IMR-90 (cell line): ENCODE measurements at regions not wholly inside any gene's neighbourhood (a gene's known extent, or its start where the extent isn't known, plus 50 kb on each side); places are given as distances from the start of the nearest gene placed in this dataset.

Experiments used
- ATAC-seq: fragments of 200-7000 bp; cut with Tn5 transposase; 2 replicates; pipeline ENCODE4 v1.9.1; 2020; ENCODE audit warnings: low read depth, mild to moderate bottlenecking, moderate library complexity
- BruUV-seq: library from RNA; stranded (reverse); fragments of 400-500 nt; replicated peaks from 2 replicates; lab custom pipeline; 2021; lab: Mats Ljungman, UMichigan
- CTCF ChIA-PET: fragments of 300-600 bp; formaldehyde crosslinking; extraction: SDS; loops from one replicate; lab custom pipeline; 2021; ENCODE audit warnings: antibody characterized with exemption; lab: Yijun Ruan, JAX
- POLR2A ChIA-PET: fragments of 300-600 bp; sonication (Branson Sonifier 250); formaldehyde crosslinking; loops from one replicate; lab custom pipeline; 2022; ENCODE audit warnings: antibody characterized with exemption; ENCODE audit not compliant: unreplicated experiment; lab: Charles Lee
- DNase-seq: peaks from one replicate; pipeline ENCODE4 v3.0.0; 2013
- H2AFZ ChIP-seq: replicated peaks from 2 replicates; pipeline ENCODE3; 2013; ENCODE audit warnings: low read length, mild to moderate bottlenecking; ENCODE audit not compliant: poor library complexity
- H2AK5ac ChIP-seq: 2 replicates; pipeline ENCODE4 v1.6.1; 2013; ENCODE audit warnings: low read depth, low read length, inconsistent platforms
- H2AK9ac ChIP-seq: replicated peaks from 2 replicates; pipeline ENCODE3; 2013; ENCODE audit warnings: mild to moderate bottlenecking, low read depth, low read length, moderate library complexity; ENCODE audit not compliant: poor library complexity
- H2BK120ac ChIP-seq: 2 replicates; pipeline ENCODE4 v1.6.1; 2013; ENCODE audit warnings: low read depth, low read length, inconsistent platforms
- H2BK15ac ChIP-seq: 3 replicates; pipeline ENCODE4 v1.6.1; 2013; ENCODE audit warnings: low read depth, low read length, inconsistent platforms
- H2BK20ac ChIP-seq: 2 replicates; pipeline ENCODE4 v1.6.1; 2013; ENCODE audit warnings: low read depth, mild to moderate bottlenecking, inconsistent platforms, low read length, moderate library complexity
- H2BK5ac ChIP-seq: 2 replicates; pipeline ENCODE4 v1.6.1; 2013; ENCODE audit warnings: mild to moderate bottlenecking, low read depth, low read length, inconsistent platforms; ENCODE audit not compliant: poor library complexity, severe bottlenecking
- H3K14ac ChIP-seq: replicated peaks from 2 replicates; pipeline ENCODE4 v1.6.1; 2013; ENCODE audit warnings: low read depth, low read length, inconsistent platforms
- H3K18ac ChIP-seq: 2 replicates; pipeline ENCODE4 v1.6.1; 2013; ENCODE audit warnings: low read depth, low read length, control low read depth
- H3K23ac ChIP-seq: 2 replicates; pipeline ENCODE4 v1.6.1; 2013; ENCODE audit warnings: low read depth, low read length, inconsistent platforms
- H3K27ac ChIP-seq: 2 replicates; pipeline ENCODE4 v1.5.1; 2013; ENCODE audit warnings: mild to moderate bottlenecking, control low read depth, low read length; ENCODE audit not compliant: insufficient read depth
- H3K27me3 ChIP-seq: 2 replicates; pipeline ENCODE4 v1.6.1; 2013; ENCODE audit warnings: low read length; ENCODE audit not compliant: control insufficient read depth, insufficient read depth
- H3K36me3 ChIP-seq: 2 replicates; pipeline ENCODE4 v1.6.1; 2013; ENCODE audit warnings: low read length, mixed read lengths; ENCODE audit not compliant: control insufficient read depth, insufficient read depth
- H3K4ac ChIP-seq: 2 replicates; pipeline ENCODE4 v1.6.1; 2013; ENCODE audit warnings: low read depth, low read length, inconsistent platforms
- H3K4me1 ChIP-seq: 2 replicates; pipeline ENCODE4 v1.6.1; 2013; ENCODE audit warnings: low read length, mixed read lengths; ENCODE audit not compliant: control insufficient read depth, insufficient read depth
- H3K4me2 ChIP-seq: 2 replicates; pipeline ENCODE4 v1.6.1; 2013; ENCODE audit warnings: low read depth, mild to moderate bottlenecking, control low read depth, low read length, moderate library complexity
- H3K4me3 ChIP-seq: 2 replicates; pipeline ENCODE4 v1.5.1; 2013; ENCODE audit warnings: low read depth, mild to moderate bottlenecking, control low read depth, low read length, moderate library complexity; ENCODE audit not compliant: insufficient read depth
- H3K56ac ChIP-seq: 2 replicates; pipeline ENCODE4 v1.6.1; 2013; ENCODE audit warnings: low read length, inconsistent platforms; ENCODE audit not compliant: insufficient read depth; ENCODE audit errors: extremely low read depth
- H3K79me1 ChIP-seq, 2 experiments: 2 replicates each; pipeline ENCODE4 v1.6.1; 2013; ENCODE audit warnings: low read length in 2 of 2, inconsistent platforms in 1 of 2, low read depth in 1 of 2
- H3K9ac ChIP-seq: 2 replicates; pipeline ENCODE4 v1.6.1; 2013; ENCODE audit warnings: low read depth, low read length, control low read depth
- H3K9me1 ChIP-seq: 2 replicates; pipeline ENCODE4 v1.6.1; 2013; ENCODE audit warnings: low read length, inconsistent platforms; ENCODE audit not compliant: insufficient read depth
- H3K9me3 ChIP-seq: 2 replicates; pipeline ENCODE4 v1.6.1; 2013; ENCODE audit warnings: low read length; ENCODE audit not compliant: control insufficient read depth, insufficient read depth
- H4K20me1 ChIP-seq: 2 replicates; pipeline ENCODE4 v1.6.1; 2013; ENCODE audit warnings: low read length, inconsistent platforms; ENCODE audit not compliant: insufficient read depth
- H4K5ac ChIP-seq: 2 replicates; pipeline ENCODE4 v1.6.1; 2013; ENCODE audit warnings: mild to moderate bottlenecking, low read depth, low read length, control low read depth
- H4K8ac ChIP-seq, 2 experiments: 2 replicates each; pipeline ENCODE4 v1.6.1; 2013; ENCODE audit warnings: low read depth in 2 of 2, low read length in 2 of 2, control low read depth in 1 of 2, inconsistent platforms in 1 of 2
- H4K91ac ChIP-seq: 2 replicates; pipeline ENCODE4 v1.6.1; 2013; ENCODE audit warnings: low read depth, low read length, inconsistent platforms; ENCODE audit not compliant: insufficient read depth
- BHLHE40 ChIP-seq: fragments of 150-350 bp; IDR thresholded peaks from 2 replicates; pipeline ENCODE4 v1.6.1; 2016; ENCODE audit warnings: mild to moderate bottlenecking, low read depth, low read length
- CEBPB ChIP-seq: IDR thresholded peaks from 2 replicates; pipeline ENCODE4 v1.6.1; 2012; ENCODE audit warnings: low read depth, low read length, improper control_type of control experiment
- CHD1 ChIP-seq: IDR thresholded peaks from 2 replicates; pipeline ENCODE4 v1.6.1; 2012; ENCODE audit warnings: low read depth, low read length, improper control_type of control experiment
- FOS ChIP-seq: fragments of 150-350 bp; IDR thresholded peaks from 2 replicates; pipeline ENCODE4 v1.6.1; 2016; ENCODE audit warnings: low read depth, low read length
- MAFK ChIP-seq: IDR thresholded peaks from 2 replicates; pipeline ENCODE4 v1.6.1; 2012; ENCODE audit warnings: low read depth, low read length, improper control_type of control experiment
- MAZ ChIP-seq: IDR thresholded peaks from 2 replicates; pipeline ENCODE4 v1.6.1; 2012; ENCODE audit warnings: low read depth, mild to moderate bottlenecking, low read length, improper control_type of control experiment, moderate library complexity, borderline replicate concordance
- MXI1 ChIP-seq: IDR thresholded peaks from 2 replicates; pipeline ENCODE4 v1.6.1; 2012; ENCODE audit warnings: low read depth, mild to moderate bottlenecking, low read length, moderate library complexity, borderline replicate concordance
- NFE2L2 ChIP-seq: fragments of 150-350 bp; IDR thresholded peaks from 2 replicates; pipeline ENCODE4 v1.6.1; 2016; ENCODE audit warnings: low read depth, mild to moderate bottlenecking, low read length
- POLR2A ChIP-seq: IDR thresholded peaks from 2 replicates; pipeline ENCODE4 v1.6.1; 2012; ENCODE audit warnings: mild to moderate bottlenecking, low read depth, low read length
- RAD21 ChIP-seq: IDR thresholded peaks from 2 replicates; pipeline ENCODE4 v1.6.1; 2012; ENCODE audit warnings: low read length, improper control_type of control experiment
- RCOR1 ChIP-seq: IDR thresholded peaks from 2 replicates; pipeline ENCODE4 v1.6.1; 2012; ENCODE audit warnings: mild to moderate bottlenecking, low read length, improper control_type of control experiment; ENCODE audit not compliant: insufficient replicate concordance
- RFX5 ChIP-seq: IDR thresholded peaks from 2 replicates; pipeline ENCODE4 v1.8.0; 2012; ENCODE audit warnings: low read depth, mild to moderate bottlenecking, low read length, moderate library complexity
- SMC3 ChIP-seq: fragments of 150-350 bp; IDR thresholded peaks from 2 replicates; pipeline ENCODE4 v1.6.1; 2016; ENCODE audit warnings: low read depth, mild to moderate bottlenecking, antibody characterized with exemption, low read length, moderate library complexity
- WGBS, 2 experiments: methylation state at CpG; one replicate each; pipeline versions ENCODE4 v1.1.5 to v1.1.7; 2013; ENCODE audit warnings: missing lambda C conversion rate in 2 of 2; ENCODE audit not compliant: insufficient read length in 1 of 2; ENCODE audit errors: extremely low coverage in 2 of 2; 5-methylcytosine and 5-hydroxymethylcytosine counted together
- dilution Hi-C: fragments of 300-500 bp; cut with HindIII; formaldehyde crosslinking; loops from one replicate; pipeline ENCODE4 v1.14.3; 2018; ENCODE audit warnings: low sequenced_read_pairs; ENCODE audit not compliant: unreplicated experiment
- in situ Hi-C: fragments of 300-500 bp; cut with MboI; formaldehyde crosslinking; loops from 3 replicates; pipeline ENCODE4 v1.14.3; 2019; ENCODE audit warnings: low sequenced_read_pairs, inconsistent platforms, mixed read lengths
- intact Hi-C: fragments of 100-400 bp; cut with micrococcal nuclease; formaldehyde crosslinking; loops from 2 replicates; pipeline ENCODE4 v1.10.0; 2022
- TF ChIP-seq, protein P1 (sequence below): conservative IDR thresholded peaks from 2 replicates; pipeline ENCODE4 v1.5.1; 2012; ENCODE audit warnings: mild to moderate bottlenecking, low read depth, low read length, improper control_type of control experiment
- TF ChIP-seq, protein P2 (sequence below): fragments of 150-350 bp; IDR thresholded peaks from 2 replicates; pipeline ENCODE4 v1.6.1; 2016; ENCODE audit warnings: low read depth, mild to moderate bottlenecking, low read length, moderate library complexity, borderline replicate concordance
- TF ChIP-seq, protein P3 (sequence below): fragments of 150-350 bp; IDR thresholded peaks from 2 replicates; pipeline ENCODE4 v1.6.1; 2017; ENCODE audit warnings: mild to moderate bottlenecking, antibody characterized with exemption, low read length, low read depth

DNA sequence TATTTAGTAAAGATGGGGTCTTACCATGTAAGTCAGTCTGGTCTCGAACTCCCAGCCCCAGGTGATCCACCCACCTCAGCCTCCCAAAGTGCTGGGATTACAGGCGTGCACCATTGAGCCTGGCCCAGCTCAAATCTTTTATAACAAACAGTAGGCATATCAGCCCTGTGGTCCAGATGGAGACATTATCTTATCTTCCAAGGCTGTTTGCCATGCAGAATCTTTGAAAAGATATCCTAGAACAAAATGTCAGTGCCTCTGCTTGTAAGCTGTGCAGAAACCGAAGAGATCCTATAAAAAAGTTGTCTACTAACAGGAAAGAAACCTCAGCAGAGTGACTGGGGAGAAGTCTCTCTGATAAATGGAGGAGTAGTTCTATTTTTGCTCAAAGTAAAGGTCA is 142.1 kb downstream of the PTH2R start:
- Histone ChIP-seq H3K9me1 (no peaks in the 10 kb centered on the region), H2BK120ac (no peak overlapping the region), H3K4me3 (no peak overlapping the region), H3K79me1 (no peaks in the 10 kb centered on the region), H3K56ac (no peak overlapping the region), H3K14ac (no peak overlapping the region), H2AFZ (no peak overlapping the region), H4K20me1 (no peaks in the 10 kb centered on the region), H2BK20ac (no peak overlapping the region), H4K91ac (no peak overlapping the region), H3K9me3 (peaks cover 8% of the 10 kb centered on the region), H3K9ac (no peak overlapping the region), H4K8ac (no peak overlapping the region), H2AK9ac (no peak overlapping the region), H3K4me2 (no peak overlapping the region), H4K5ac (no peak overlapping the region), H3K27ac (no peak overlapping the region), H2AK5ac (no peak overlapping the region), H2BK15ac (no peak overlapping the region), H3K27me3 (no peaks in the 10 kb centered on the region), H3K4me1 (no peaks in the 10 kb centered on the region), H3K18ac (no peak overlapping the region), H2BK5ac (no peak overlapping the region), H3K23ac (no peak overlapping the region), H3K4ac (no peak overlapping the region), H3K36me3 (no peaks in the 10 kb centered on the region)
- intact Hi-C loops (no loop called here), in situ Hi-C loops (no loop called here), dilution Hi-C loops (no loop called here)
- TF ChIP-seq, protein P1, sequence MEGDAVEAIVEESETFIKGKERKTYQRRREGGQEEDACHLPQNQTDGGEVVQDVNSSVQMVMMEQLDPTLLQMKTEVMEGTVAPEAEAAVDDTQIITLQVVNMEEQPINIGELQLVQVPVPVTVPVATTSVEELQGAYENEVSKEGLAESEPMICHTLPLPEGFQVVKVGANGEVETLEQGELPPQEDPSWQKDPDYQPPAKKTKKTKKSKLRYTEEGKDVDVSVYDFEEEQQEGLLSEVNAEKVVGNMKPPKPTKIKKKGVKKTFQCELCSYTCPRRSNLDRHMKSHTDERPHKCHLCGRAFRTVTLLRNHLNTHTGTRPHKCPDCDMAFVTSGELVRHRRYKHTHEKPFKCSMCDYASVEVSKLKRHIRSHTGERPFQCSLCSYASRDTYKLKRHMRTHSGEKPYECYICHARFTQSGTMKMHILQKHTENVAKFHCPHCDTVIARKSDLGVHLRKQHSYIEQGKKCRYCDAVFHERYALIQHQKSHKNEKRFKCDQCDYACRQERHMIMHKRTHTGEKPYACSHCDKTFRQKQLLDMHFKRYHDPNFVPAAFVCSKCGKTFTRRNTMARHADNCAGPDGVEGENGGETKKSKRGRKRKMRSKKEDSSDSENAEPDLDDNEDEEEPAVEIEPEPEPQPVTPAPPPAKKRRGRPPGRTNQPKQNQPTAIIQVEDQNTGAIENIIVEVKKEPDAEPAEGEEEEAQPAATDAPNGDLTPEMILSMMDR = no peak
- no peak for TF ChIP-seq SMC3
- TF ChIP-seq POLR2A = no peak
- no peak for TF ChIP-seq MXI1
- no peak for TF ChIP-seq RAD21
- TF ChIP-seq BHLHE40 = no peak
- TF ChIP-seq CHD1 = no peak
- TF ChIP-seq RFX5 = no peak
- TF ChIP-seq NFE2L2 = no peak
- TF ChIP-seq CEBPB = no peak
- TF ChIP-seq FOS = no peak
- no peak for TF ChIP-seq RCOR1
- TF ChIP-seq, protein P2, sequence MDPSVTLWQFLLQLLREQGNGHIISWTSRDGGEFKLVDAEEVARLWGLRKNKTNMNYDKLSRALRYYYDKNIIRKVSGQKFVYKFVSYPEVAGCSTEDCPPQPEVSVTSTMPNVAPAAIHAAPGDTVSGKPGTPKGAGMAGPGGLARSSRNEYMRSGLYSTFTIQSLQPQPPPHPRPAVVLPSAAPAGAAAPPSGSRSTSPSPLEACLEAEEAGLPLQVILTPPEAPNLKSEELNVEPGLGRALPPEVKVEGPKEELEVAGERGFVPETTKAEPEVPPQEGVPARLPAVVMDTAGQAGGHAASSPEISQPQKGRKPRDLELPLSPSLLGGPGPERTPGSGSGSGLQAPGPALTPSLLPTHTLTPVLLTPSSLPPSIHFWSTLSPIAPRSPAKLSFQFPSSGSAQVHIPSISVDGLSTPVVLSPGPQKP = no peak
- no peak for TF ChIP-seq MAFK
- TF ChIP-seq, protein P3, sequence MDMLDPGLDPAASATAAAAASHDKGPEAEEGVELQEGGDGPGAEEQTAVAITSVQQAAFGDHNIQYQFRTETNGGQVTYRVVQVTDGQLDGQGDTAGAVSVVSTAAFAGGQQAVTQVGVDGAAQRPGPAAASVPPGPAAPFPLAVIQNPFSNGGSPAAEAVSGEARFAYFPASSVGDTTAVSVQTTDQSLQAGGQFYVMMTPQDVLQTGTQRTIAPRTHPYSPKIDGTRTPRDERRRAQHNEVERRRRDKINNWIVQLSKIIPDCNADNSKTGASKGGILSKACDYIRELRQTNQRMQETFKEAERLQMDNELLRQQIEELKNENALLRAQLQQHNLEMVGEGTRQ = no peak
- no peak for TF ChIP-seq MAZ
- ATAC-seq (no peak), DNase-seq (no peak)
- POLR2A ChIA-PET = no interaction called here
- WGBS, 2 experiments = 0% methylated on average over 1 of the region's 3 CpGs; no CpG with 5 or more reads in 1 of the 2 experiments
- BruUV-seq = no TSS peak
- CTCF ChIA-PET = no interaction called here
